ENCODE measurements at regions not wholly inside any gene's neighbourhood (a gene's known extent, or its start where the extent isn't known, plus 50 kb on each side); places are given as distances from the start of the nearest gene placed in this dataset.

GRCh38 chr5:3794611-3795010 lies 199.0 kb downstream of the IRX1 start:
- TF ChIP-seq CTCF (conservative IDR thresholded peaks at IDR 0.05; ENCODE audit: low read depth, low read length): no peak
- H3K4me2 ChIP-seq: no peak overlapping the region

GRCh38 chr5:3796736-3797135 lies 201.1 kb downstream of the IRX1 start:
- no peak overlapping the region for H3K9ac ChIP-seq
- no peaks in the 10 kb centered on the region for H4K20me1 ChIP-seq (ENCODE audit: insufficient read depth)
- H3K4me3 ChIP-seq (IDR thresholded peaks at IDR 0.05; ENCODE audit: insufficient read depth, low read depth, low read length): no peak overlapping the region
- no peaks in the 10 kb centered on the region for H3K36me3 ChIP-seq (ENCODE audit: insufficient read depth)
- no peak for TF ChIP-seq CTCF (conservative IDR thresholded peaks at IDR 0.05; ENCODE audit: low read depth, low read length)
- no peaks in the 10 kb centered on the region for H3K79me2 ChIP-seq (ENCODE audit: insufficient read depth, low read depth)
- H3K27ac ChIP-seq: no peak overlapping the region
- H2AFZ ChIP-seq (ENCODE audit: low read depth): no peak overlapping the region
- no peaks in the 10 kb centered on the region for H3K4me1 ChIP-seq (ENCODE audit: low read depth, poor library complexity, severe bottlenecking)
- H3K27me3 ChIP-seq (ENCODE audit: insufficient read depth, low read depth): no peaks in the 10 kb centered on the region
- H3K4me2 ChIP-seq: no peak overlapping the region

More at GRCh38 chr5:3794611-3795010, 199.0 kb downstream of the IRX1 start:
- Histone ChIP-seq H3K27me3 (ENCODE audit: insufficient read depth, low read depth) (no peaks in the 10 kb centered on the region), H3K79me2 (ENCODE audit: insufficient read depth, low read depth) (no peaks in the 10 kb centered on the region), H4K20me1 (ENCODE audit: insufficient read depth) (no peaks in the 10 kb centered on the region), H3K4me3 (IDR thresholded peaks at IDR 0.05; ENCODE audit: insufficient read depth, low read depth, low read length) (no peak overlapping the region), H3K27ac (no peak overlapping the region), H3K36me3 (ENCODE audit: insufficient read depth) (no peaks in the 10 kb centered on the region), H2AFZ (ENCODE audit: low read depth) (no peak overlapping the region), H3K4me1 (ENCODE audit: low read depth, poor library complexity, severe bottlenecking) (no peaks in the 10 kb centered on the region), H3K9ac (no peak overlapping the region)

- Histone ChIP-seq H2AFZ (ENCODE audit: low read depth) (no peak overlapping the region), H4K20me1 (ENCODE audit: insufficient read depth) (no peaks in the 10 kb centered on the region), H3K4me1 (ENCODE audit: low read depth, poor library complexity, severe bottlenecking) (no peaks in the 10 kb centered on the region), H3K4me2 (no peak overlapping the region), H3K27me3 (ENCODE audit: insufficient read depth, low read depth) (no peaks in the 10 kb centered on the region), H3K4me3 (IDR thresholded peaks at IDR 0.05; ENCODE audit: insufficient read depth, low read depth, low read length) (no peak overlapping the region), H3K36me3 (ENCODE audit: insufficient read depth) (no peaks in the 10 kb centered on the region), H3K9ac (no peak overlapping the region), H3K79me2 (ENCODE audit: insufficient read depth, low read depth) (no peaks in the 10 kb centered on the region), H3K27ac (no peak overlapping the region)
- TF ChIP-seq CTCF (conservative IDR thresholded peaks at IDR 0.05; ENCODE audit: low read depth, low read length): no peak
These were observed 206.3 kb downstream of the IRX1 start for GRCh38 chr5:3801967-3802366.

- no peak overlapping the region for H3K4me2 ChIP-seq
- H3K4me3 ChIP-seq (IDR thresholded peaks at IDR 0.05; ENCODE audit: insufficient read depth, low read depth, low read length): no peak overlapping the region
- no peaks in the 10 kb centered on the region for H4K20me1 ChIP-seq (ENCODE audit: insufficient read depth)
- H3K27ac ChIP-seq: no peak overlapping the region
- H3K79me2 ChIP-seq (ENCODE audit: insufficient read depth, low read depth): no peaks in the 10 kb centered on the region
- no peaks in the 10 kb centered on the region for H3K4me1 ChIP-seq (ENCODE audit: low read depth, poor library complexity, severe bottlenecking)
- no peak overlapping the region for H3K9ac ChIP-seq
- no peak for TF ChIP-seq CTCF (conservative IDR thresholded peaks at IDR 0.05; ENCODE audit: low read depth, low read length)
- no peaks in the 10 kb centered on the region for H3K27me3 ChIP-seq (ENCODE audit: insufficient read depth, low read depth)
- no peaks in the 10 kb centered on the region for H3K36me3 ChIP-seq (ENCODE audit: insufficient read depth)
- no peak overlapping the region for H2AFZ ChIP-seq (ENCODE audit: low read depth)
These were observed 213.8 kb downstream of the IRX1 start for GRCh38 chr5:3809455-3809854.
